ENCODE measurements at regions not wholly inside any gene's neighbourhood (a gene's known extent, or its start where the extent isn't known, plus 50 kb on each side); places are given as distances from the start of the nearest gene placed in this dataset.
"Not testable (repeated sequence)": the region's sequence is repeated elsewhere in the genome, so short reads cannot be mapped to it uniquely, and the experiment has no call there.

DNA sequence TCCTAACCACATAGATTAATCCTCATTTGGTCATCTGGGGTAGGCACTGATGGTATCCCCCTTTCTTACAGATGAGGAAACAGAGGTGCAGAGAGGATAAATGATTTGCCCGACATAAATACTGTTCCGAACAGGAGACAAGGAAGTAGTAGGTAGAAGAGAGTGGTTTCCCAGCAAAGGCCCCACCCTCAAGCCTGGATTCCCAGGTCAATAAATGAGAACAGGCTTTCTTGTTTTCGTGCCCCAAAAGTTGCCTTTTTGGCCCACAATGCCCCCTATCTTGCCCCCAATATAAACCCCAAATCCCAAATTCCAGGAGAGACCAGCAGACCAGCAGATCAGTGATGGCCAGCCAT, 125.5 kb upstream of the PRR20G start:
- TF ChIP-seq EZH2 (IDR thresholded peaks at IDR 0.05; ENCODE audit: insufficient read depth, low read length) = no peak
- H3K4me3 Mint-ChIP-seq (ENCODE audit: unreplicated experiment) = no peak overlapping the region
- no peaks in the 10 kb centered on the region for H3K9me3 ChIP-seq (ENCODE audit: insufficient read depth, low read depth, low read length)
- no peaks in the 10 kb centered on the region for H4K20me1 ChIP-seq (ENCODE audit: insufficient read depth, low read length)
- no peak overlapping the region for H3K4me3 ChIP-seq (ENCODE audit: insufficient read depth, low read depth, low read length)
- H2AFZ ChIP-seq (ENCODE audit: low read depth, low read length) = no peak overlapping the region
- no peak overlapping the region for H3K4me2 ChIP-seq (ENCODE audit: low read length)
- peaks cover 15% of the 10 kb centered on the region for H3K27me3 Mint-ChIP-seq (ENCODE audit: low read depth, unreplicated experiment)
- no peaks in the 10 kb centered on the region for H3K79me2 ChIP-seq (ENCODE audit: insufficient read depth, low read length)
- no peaks in the 10 kb centered on the region for H3K36me3 ChIP-seq (ENCODE audit: insufficient read depth, low read length)
- H3K36me3 Mint-ChIP-seq (ENCODE audit: low read depth, unreplicated experiment) = peaks cover 2% of the 10 kb centered on the region
- H3K4me1 Mint-ChIP-seq (ENCODE audit: low read depth, unreplicated experiment) = peaks cover 23% of the 10 kb centered on the region
- no peak overlapping the region for H3K9ac ChIP-seq (ENCODE audit: low read length)
- no peak overlapping the region for H3K27ac ChIP-seq (ENCODE audit: low read depth, low read length)
- FAIRE-seq (no peak), DNase-seq (ENCODE audit: low read depth) (no peak)
- peaks cover 15% of the 10 kb centered on the region for H3K27me3 ChIP-seq (ENCODE audit: insufficient read depth, low read length)
- H3K27ac Mint-ChIP-seq (ENCODE audit: unreplicated experiment) = no peak overlapping the region
- H3K4me1 ChIP-seq (ENCODE audit: insufficient read depth, low read length) = no peaks in the 10 kb centered on the region
- H3K9me3 Mint-ChIP-seq (ENCODE audit: unreplicated experiment) = no peaks in the 10 kb centered on the region

- TF ChIP-seq, protein P1, sequence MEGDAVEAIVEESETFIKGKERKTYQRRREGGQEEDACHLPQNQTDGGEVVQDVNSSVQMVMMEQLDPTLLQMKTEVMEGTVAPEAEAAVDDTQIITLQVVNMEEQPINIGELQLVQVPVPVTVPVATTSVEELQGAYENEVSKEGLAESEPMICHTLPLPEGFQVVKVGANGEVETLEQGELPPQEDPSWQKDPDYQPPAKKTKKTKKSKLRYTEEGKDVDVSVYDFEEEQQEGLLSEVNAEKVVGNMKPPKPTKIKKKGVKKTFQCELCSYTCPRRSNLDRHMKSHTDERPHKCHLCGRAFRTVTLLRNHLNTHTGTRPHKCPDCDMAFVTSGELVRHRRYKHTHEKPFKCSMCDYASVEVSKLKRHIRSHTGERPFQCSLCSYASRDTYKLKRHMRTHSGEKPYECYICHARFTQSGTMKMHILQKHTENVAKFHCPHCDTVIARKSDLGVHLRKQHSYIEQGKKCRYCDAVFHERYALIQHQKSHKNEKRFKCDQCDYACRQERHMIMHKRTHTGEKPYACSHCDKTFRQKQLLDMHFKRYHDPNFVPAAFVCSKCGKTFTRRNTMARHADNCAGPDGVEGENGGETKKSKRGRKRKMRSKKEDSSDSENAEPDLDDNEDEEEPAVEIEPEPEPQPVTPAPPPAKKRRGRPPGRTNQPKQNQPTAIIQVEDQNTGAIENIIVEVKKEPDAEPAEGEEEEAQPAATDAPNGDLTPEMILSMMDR (IDR thresholded peaks at IDR 0.05; ENCODE audit: insufficient read depth, low read depth, low read length) = no peak
- no peak for TF ChIP-seq EZH2 (IDR thresholded peaks at IDR 0.05; ENCODE audit: insufficient read depth, low read length)
- FAIRE-seq = no peak
Measured at GRCh38 chr3:127412578-127413317, 124.9 kb upstream of the PRR20G start.

DNA sequence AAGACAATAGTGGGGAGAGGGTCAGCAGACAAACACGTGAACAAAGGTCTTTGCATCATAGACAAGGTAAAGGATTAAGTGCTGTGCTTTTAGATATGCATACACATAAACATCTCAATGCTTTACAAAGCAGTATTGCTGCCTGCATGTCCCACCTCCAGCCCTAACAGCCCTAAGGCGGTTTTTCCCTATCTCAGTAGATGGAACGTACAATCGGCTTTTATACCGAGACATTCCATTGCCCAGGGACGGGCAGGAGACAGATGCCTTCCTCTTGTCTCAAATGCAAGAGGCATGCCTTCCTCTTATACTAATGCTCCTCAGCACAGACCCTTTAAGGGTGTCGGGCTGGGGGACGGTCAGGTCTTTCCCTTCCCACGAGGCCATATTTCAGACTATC, 124.0 kb upstream of the PRR20G start:
- FAIRE-seq; H3K4me2 ChIP-seq (ENCODE audit: low read length); H3K4me1 ChIP-seq (ENCODE audit: insufficient read depth, low read length); H3K4me3 ChIP-seq (ENCODE audit: insufficient read depth, low read depth, low read length); H2AFZ ChIP-seq (ENCODE audit: low read depth, low read length); H3K79me2 ChIP-seq (ENCODE audit: insufficient read depth, low read length); H3K27ac ChIP-seq (ENCODE audit: low read depth, low read length); H4K20me1 ChIP-seq (ENCODE audit: insufficient read depth, low read length); H3K9me3 ChIP-seq (ENCODE audit: insufficient read depth, low read depth, low read length); H3K36me3 Mint-ChIP-seq (ENCODE audit: low read depth, unreplicated experiment); H3K9me3 Mint-ChIP-seq (ENCODE audit: unreplicated experiment); H3K4me3 Mint-ChIP-seq (ENCODE audit: unreplicated experiment); DNase-seq (ENCODE audit: low read depth); H3K27me3 ChIP-seq (ENCODE audit: insufficient read depth, low read length); H3K36me3 ChIP-seq (ENCODE audit: insufficient read depth, low read length); H3K9ac ChIP-seq (ENCODE audit: low read length); H3K27ac Mint-ChIP-seq (ENCODE audit: unreplicated experiment): not testable (repeated sequence)
- peaks cover 22% of the 10 kb centered on the region for H3K4me1 Mint-ChIP-seq (ENCODE audit: low read depth, unreplicated experiment)
- H3K27me3 Mint-ChIP-seq (ENCODE audit: low read depth, unreplicated experiment) = peaks cover 24% of the 10 kb centered on the region

More at GRCh38 chr3:127412578-127413317, 124.9 kb upstream of the PRR20G start:
- Histone ChIP-seq H3K4me2 (ENCODE audit: low read length) (no peak overlapping the region), H3K27ac (ENCODE audit: low read depth, low read length) (no peak overlapping the region), H3K4me1 (ENCODE audit: insufficient read depth, low read length) (no peaks in the 10 kb centered on the region), H2AFZ (ENCODE audit: low read depth, low read length) (no peak overlapping the region), H3K36me3 (ENCODE audit: insufficient read depth, low read length) (no peaks in the 10 kb centered on the region), H3K27me3 (ENCODE audit: insufficient read depth, low read length) (peaks cover 14% of the 10 kb centered on the region), H3K9me3 (ENCODE audit: insufficient read depth, low read depth, low read length) (no peaks in the 10 kb centered on the region), H4K20me1 (ENCODE audit: insufficient read depth, low read length) (no peaks in the 10 kb centered on the region), H3K9ac (ENCODE audit: low read length) (no peak overlapping the region), H3K4me3 (ENCODE audit: insufficient read depth, low read depth, low read length) (no peak overlapping the region), H3K79me2 (ENCODE audit: insufficient read depth, low read length) (no peaks in the 10 kb centered on the region)
- Mint-ChIP-seq H3K27me3 (ENCODE audit: low read depth, unreplicated experiment) (peaks cover 19% of the 10 kb centered on the region), H3K9me3 (ENCODE audit: unreplicated experiment) (no peaks in the 10 kb centered on the region), H3K27ac (ENCODE audit: unreplicated experiment) (peak overlapping the region; percentile 71), H3K4me3 (ENCODE audit: unreplicated experiment) (no peak overlapping the region), H3K36me3 (ENCODE audit: low read depth, unreplicated experiment) (peaks cover 2% of the 10 kb centered on the region), H3K4me1 (ENCODE audit: low read depth, unreplicated experiment) (peaks cover 20% of the 10 kb centered on the region)
- no peak for DNase-seq (ENCODE audit: low read depth)
